ENCODE measurements at regions not wholly inside any gene's neighbourhood (a gene's known extent, or its start where the extent isn't known, plus 50 kb on each side); places are given as distances from the start of the nearest gene placed in this dataset.
A peak's percentile ranks its signal among the peaks of the same experiment; 100 is the strongest.
"Not testable (repeated sequence)": the region's sequence is repeated elsewhere in the genome, so short reads cannot be mapped to it uniquely, and the experiment has no call there.

DNA sequence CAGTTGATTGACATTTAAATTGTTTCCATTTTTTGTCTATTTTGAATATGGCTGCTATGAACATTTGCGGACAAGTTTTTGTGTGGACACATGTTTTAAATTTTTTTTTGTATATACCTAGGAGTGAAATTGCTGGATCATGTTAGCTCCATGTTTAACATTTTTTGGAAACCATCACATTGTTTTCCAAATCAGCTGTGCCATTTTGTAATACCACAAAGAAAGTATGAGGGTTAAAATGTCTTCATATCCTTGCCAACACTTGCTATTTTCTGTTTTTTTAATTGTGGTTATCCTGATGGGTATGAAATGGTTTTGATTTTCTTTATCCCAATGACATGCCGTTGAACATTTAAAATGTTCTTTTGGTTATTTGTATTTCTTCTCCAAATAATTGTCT, 52.1 kb downstream of the CARTPT start:
- Mint-ChIP-seq H3K4me1 (peaks cover 0 to 5% (median 1%) of the 10 kb centered on the region in 3 donors), H3K9me3 (no peaks in the 10 kb centered on the region), H3K4me3 (no peak overlapping the region), H3K27ac (no peak overlapping the region), H3K27me3 (peaks cover 8% of the 10 kb centered on the region), H3K36me3 (no peaks in the 10 kb centered on the region)

DNA sequence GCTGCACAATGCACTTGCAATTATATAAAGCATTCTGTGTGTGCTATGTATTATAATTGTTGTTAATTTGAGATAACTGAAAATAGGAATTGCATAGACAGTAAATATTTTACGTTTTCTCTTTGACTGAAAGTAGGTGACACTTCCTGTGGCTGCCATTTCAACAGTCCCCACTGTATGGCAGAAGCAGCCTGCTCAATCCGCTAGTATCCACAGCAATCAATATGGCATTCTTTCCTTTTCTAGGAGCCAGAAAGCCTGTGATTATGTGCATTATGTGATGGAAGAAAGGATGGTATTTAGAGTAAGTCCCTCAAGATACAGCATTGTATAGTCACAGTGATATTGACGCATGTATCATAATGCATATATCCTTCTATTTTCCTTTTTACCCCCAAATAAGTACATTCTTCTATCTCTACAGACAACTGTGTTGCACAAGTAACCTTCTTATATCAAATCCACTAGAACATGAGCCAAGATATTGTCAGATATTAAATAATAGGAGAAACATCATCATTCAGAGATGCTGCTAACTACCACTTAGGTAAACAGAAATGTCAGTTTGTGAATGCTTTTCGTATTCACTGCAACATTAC, 59.7 kb downstream of the CARTPT start:
- Mint-ChIP-seq H3K4me3 (no peak overlapping the region), H3K9me3 (no peaks in the 10 kb centered on the region), H3K4me1 (peaks cover 7 to 13% (median 12%) of the 10 kb centered on the region in 3 donors), H3K27me3 (peaks cover 3% of the 10 kb centered on the region), H3K27ac (no peak overlapping the region), H3K36me3 (no peaks in the 10 kb centered on the region)

DNA sequence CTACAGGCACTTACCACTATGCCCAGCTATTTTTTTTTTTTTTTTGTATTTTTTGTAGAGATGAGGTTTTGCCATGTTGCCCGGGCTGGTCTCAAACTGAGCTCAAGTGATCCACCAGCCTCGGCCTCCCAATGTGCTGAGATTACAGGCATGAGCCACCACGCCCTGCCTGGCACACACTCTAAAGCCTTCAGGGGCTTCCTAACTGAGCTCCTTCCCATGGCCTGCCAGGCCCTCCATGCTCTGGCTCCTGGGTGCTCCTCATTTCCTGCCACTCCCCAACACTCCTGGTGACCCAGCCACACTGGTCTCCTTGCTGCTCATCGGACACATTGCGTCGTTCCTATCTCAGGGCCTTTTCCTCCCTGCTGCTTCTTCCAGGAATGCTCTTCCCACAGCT, 61.5 kb downstream of the CARTPT start:
- Mint-ChIP-seq H3K4me1 (peaks cover 7 to 13% (median 13%) of the 10 kb centered on the region in 3 donors), H3K27me3 (no peaks in the 10 kb centered on the region), H3K36me3 (no peaks in the 10 kb centered on the region), H3K4me3 (no peak overlapping the region), H3K27ac (no peak overlapping the region), H3K9me3 (no peaks in the 10 kb centered on the region)

DNA sequence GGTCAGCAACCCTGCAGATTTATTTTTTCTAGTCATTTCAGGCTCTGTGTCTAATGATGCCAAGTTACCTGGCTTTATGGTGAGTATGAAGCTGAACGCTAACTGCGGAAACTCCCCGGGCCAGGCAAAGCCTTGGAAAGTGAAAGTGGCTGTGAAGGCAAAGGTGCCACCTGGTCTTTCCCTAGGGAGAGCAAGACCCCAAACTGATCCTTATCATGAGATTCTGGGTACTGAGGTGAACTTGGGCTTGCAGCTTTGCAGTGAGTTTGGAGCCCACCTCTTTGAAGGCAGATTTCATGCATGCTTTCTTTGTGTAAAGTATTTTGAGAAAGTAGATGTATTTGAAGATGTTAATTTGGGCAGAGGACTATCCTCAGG, 63.3 kb downstream of the CARTPT start:
- no peaks in the 10 kb centered on the region for H3K27me3 Mint-ChIP-seq
- H3K36me3 Mint-ChIP-seq: no peaks in the 10 kb centered on the region
- peak overlapping the region in 2 of 3 donors; percentile 59 to 83 for H3K27ac Mint-ChIP-seq
- peaks cover 7 to 13% (median 13%) of the 10 kb centered on the region in 3 donors for H3K4me1 Mint-ChIP-seq
- H3K4me3 Mint-ChIP-seq: peak overlapping the region; percentile 39 to 87 (median 62)
- no peaks in the 10 kb centered on the region for H3K9me3 Mint-ChIP-seq

DNA sequence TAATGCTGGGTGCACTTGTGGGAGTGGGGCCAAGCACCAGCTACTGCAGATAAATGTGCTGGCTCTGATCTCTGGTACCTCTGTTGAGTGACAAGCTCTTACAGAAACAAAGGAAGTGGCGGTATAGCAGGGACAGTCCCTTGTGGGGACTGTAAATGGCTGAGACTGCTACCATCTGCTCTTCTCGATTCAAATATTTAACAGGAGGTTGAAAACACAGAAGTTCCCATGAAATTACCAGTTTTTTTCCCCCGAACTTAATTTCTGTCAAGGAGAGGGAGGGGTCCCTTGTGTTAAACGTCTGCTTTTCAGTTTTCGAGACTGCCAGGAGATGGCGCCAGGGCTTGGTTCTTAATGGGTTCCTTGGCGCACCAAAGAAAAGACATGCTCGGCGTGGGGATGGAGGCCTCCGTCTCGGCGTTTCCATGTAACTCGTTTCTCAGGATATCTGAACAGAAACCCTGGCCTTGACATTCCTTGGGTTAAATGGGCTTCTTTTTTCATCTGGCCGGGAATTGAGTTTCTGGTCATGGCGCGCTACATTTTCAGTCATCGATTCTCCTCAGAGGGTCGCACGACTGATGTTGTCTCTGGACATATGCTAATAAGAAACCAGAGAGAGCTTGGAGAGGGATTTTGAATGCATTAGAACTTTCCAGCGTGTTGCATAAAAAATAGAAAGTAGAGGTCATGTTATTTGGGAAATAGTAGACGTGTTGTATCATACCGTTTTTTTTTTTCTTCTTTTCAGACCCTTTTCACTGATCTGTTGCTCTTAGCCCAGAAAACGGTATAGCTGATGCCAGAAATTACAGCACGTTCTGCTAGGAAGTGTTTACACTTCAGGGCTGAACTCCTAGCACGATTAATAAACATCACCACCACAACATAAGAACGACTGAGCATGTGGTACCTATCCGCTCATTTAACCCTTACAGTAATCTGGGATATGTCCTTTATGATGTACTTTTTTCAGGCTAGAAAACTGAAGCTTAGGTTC, 64.0 kb downstream of the CARTPT start:
- no peaks in the 10 kb centered on the region for H3K36me3 Mint-ChIP-seq

DNA sequence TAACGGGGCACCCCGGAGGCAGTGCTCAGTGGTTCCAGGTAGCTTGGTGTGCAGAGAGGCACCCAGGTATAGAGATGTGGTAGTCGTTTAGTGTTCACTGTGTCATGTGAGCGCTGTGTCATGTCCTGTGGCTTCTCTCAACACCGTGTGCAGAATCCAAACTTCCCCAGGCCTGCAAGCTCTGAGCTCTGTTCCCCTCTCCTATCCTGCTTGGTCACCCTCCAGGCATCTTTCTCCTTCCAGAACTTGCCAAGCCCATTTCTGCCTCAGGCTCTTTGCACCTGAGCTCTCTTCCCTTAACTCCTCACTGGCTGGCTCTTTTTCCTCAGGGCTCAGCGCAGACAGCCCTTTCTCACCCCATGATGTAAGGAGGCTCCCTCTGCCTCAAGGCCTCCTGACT, 64.8 kb downstream of the CARTPT start:
- Mint-ChIP-seq H3K27ac (no peak overlapping the region), H3K4me3 (no peak overlapping the region), H3K4me1 (peaks cover 7 to 13% (median 13%) of the 10 kb centered on the region in 3 donors), H3K27me3 (peaks cover 7% of the 10 kb centered on the region), H3K9me3 (peaks cover 0 to 2% (median 0%) of the 10 kb centered on the region in 3 donors), H3K36me3 (no peaks in the 10 kb centered on the region)

More for the DNA sequence above, 64.0 kb downstream of the CARTPT start:
- Mint-ChIP-seq H3K27me3 (peaks cover 4% of the 10 kb centered on the region), H3K9me3 (no peaks in the 10 kb centered on the region), H3K27ac (peak overlapping the region in 2 of 3 donors; percentile 59 to 83), H3K4me3 (peak overlapping the region; percentile 39 to 87 (median 62)), H3K4me1 (peaks cover 7 to 13% (median 13%) of the 10 kb centered on the region in 3 donors)

DNA sequence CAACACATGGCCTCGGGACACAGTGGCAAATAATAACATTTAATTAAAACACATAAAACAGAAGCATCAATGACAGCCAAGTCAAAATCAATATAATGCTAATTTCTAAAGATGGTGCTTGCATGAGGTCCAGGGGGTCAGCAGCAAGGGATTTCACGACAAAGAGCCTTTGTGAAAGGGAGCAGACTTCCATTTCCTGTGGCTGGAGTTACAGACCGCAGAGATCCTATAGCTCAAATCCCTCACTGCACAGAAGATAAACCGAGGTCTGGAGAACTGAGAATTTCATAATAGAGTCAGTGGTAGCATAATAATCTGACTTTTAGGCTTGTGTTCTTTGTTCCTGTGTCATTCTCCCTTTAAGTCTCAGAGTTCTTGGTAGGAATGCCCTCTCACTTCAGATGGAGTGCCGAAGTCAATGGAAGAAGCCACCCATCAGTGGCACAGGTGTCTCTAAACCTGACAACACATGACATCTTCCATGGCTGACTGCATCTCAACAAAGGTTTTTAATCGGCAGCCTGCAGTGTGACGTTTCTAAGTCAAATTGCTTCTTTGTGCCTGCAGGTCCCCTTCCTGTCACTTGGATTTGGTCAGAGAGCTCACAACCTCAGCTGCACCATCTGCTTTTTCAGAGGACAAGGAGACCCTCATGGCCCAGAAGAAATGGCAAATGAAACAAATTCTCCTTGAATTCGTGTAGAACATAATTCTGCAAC, 67.4 kb downstream of the CARTPT start:
- H3K9me3 Mint-ChIP-seq: peaks cover 4 to 9% (median 6%) of the 10 kb centered on the region in 3 donors
- H3K27ac Mint-ChIP-seq: no peak overlapping the region
- no peaks in the 10 kb centered on the region for H3K36me3 Mint-ChIP-seq
- no peak overlapping the region for H3K4me3 Mint-ChIP-seq
- H3K27me3 Mint-ChIP-seq: peaks cover 10% of the 10 kb centered on the region
- H3K4me1 Mint-ChIP-seq: peaks cover 7 to 13% (median 13%) of the 10 kb centered on the region in 3 donors

DNA sequence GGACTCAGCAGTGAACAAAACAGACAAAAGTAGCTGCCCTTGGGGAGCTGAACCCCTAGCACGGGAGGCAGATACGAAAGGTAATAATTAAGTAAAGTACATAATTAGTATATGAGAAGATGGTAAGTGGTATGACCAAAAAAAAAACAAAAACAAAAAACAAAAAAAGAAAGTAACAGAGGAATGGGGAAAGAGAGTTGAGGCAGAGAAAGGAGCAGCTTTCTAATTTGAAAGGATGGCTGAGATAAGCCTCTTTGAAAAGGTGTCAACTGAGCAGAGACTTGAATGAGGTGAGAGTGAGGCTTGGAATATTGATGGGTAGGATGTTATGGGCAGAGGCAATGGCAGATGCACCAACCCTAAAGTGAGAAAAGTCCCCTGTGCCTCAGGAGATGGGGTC, 69.7 kb downstream of the CARTPT start:
- peaks cover 7 to 17% (median 11%) of the 10 kb centered on the region in 3 donors for H3K9me3 Mint-ChIP-seq
- H3K27ac Mint-ChIP-seq: no peak overlapping the region
- H3K36me3 Mint-ChIP-seq: no peaks in the 10 kb centered on the region
- no peak overlapping the region for H3K4me3 Mint-ChIP-seq
- peaks cover 0 to 1% (median 0%) of the 10 kb centered on the region in 3 donors for H3K4me1 Mint-ChIP-seq
- H3K27me3 Mint-ChIP-seq: peaks cover 10% of the 10 kb centered on the region

DNA sequence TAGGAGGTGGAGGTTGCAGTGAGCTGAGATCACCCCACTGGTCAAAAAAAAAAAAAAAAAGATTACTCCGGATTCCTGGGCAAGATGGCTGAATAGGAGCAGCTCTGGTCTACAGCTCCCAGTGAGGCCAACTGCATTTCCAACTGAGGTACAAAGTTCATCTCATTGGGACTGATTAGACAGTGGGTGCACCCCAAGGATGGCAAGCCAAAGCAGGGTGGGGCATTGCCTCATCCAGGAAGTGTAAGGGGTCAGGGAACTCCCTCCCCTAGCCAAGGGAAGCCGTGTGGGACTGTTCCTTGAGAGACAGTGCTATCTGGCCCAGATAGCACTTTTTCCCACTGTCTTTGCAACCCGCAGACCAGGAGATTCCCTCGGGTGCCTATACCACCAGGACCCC, 70.7 kb downstream of the CARTPT start:
- Mint-ChIP-seq H3K27ac (no peak overlapping the region), H3K27me3 (peaks cover 10% of the 10 kb centered on the region), H3K9me3 (peaks cover 7 to 17% (median 11%) of the 10 kb centered on the region in 3 donors), H3K4me3 (no peak overlapping the region), H3K4me1 (no peaks in the 10 kb centered on the region), H3K36me3 (no peaks in the 10 kb centered on the region)

DNA sequence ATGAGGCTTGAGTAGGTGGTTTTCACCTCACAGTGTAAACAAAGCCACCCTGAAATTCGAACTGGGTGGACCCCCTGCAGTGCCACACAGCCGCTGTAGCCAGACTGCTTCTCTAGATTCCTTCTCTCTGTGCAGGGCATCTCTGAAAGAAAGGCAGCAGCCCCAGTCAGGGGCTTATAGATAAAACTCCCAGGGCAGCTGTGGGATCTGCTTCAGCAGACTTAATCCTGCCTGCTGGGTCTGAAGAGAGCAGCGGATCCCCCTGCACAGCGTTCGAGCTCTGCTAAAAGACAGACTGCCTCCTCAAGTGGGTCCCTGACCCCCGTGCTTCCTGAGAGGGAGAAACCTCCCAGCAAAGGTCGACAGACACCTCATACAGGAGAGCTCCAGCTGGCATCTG, 71.4 kb downstream of the CARTPT start:
- peaks cover 7 to 19% (median 11%) of the 10 kb centered on the region in 3 donors for H3K9me3 Mint-ChIP-seq
- no peaks in the 10 kb centered on the region for H3K36me3 Mint-ChIP-seq

DNA sequence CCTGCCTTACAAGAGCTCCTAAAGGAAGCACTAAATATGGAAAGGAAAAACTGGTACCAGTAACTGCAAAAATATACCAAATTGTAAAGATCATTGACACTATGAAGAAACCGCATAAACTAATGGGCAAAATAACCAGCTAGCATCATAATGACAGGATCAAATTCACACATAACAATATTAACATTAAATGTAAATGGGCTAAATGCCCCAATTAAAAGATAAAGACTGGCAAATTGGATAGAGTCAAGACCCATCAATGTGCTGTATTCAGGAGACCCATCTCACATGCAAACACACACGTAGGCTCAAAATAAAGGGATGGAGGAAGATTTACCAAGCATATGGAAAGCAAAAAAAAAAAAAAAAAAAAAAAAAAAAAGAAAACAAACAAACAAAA, 73.0 kb downstream of the CARTPT start:
- Mint-ChIP-seq H3K9me3 (peaks cover 7 to 19% (median 11%) of the 10 kb centered on the region in 3 donors), H3K27me3 (peaks cover 10% of the 10 kb centered on the region)
- not testable (repeated sequence) for H3K27ac Mint-ChIP-seq, H3K4me3 Mint-ChIP-seq, H3K36me3 Mint-ChIP-seq, H3K4me1 Mint-ChIP-seq

More for the DNA sequence above, 71.4 kb downstream of the CARTPT start:
- no peak overlapping the region for H3K4me3 Mint-ChIP-seq
- no peaks in the 10 kb centered on the region for H3K4me1 Mint-ChIP-seq
- H3K27ac Mint-ChIP-seq: no peak overlapping the region
- peaks cover 10% of the 10 kb centered on the region for H3K27me3 Mint-ChIP-seq

DNA sequence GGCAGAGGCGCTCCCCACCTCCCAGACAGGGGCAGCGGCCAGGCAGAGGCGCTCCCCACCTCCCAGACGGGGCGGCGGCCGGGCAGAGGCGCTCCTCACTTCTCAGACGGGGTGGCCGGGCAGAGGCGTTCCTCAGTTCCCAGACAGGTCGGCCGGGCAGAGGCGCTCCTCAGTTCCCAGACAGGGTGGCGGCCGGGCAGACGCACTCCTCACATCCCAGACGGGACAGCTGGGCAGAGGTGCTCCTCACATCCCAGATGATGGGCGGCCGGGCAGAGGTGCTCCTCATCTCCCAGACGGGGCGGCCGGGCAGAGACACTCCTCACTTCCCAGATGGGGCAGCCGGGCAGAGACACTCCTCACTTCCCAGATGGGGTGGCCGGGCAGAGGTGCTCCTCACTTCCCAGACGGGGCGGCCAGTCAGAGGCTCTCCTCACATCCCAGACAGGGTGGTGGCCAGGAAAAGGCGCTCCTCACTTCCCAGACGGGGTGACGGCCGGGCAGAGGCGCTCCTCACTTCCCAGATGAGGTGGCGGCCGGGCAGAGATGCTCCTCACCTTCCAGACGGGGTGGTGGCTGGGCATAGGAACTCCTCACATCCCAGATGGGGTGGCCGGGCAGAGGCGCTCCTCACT, 75.1 kb downstream of the CARTPT start:
- Mint-ChIP-seq H3K9me3 (peaks cover 5 to 26% (median 14%) of the 10 kb centered on the region in 3 donors), H3K27me3 (peaks cover 2% of the 10 kb centered on the region), H3K36me3 (no peaks in the 10 kb centered on the region), H3K4me1 (no peaks in the 10 kb centered on the region), H3K27ac (no peak overlapping the region), H3K4me3 (no peak overlapping the region)

DNA sequence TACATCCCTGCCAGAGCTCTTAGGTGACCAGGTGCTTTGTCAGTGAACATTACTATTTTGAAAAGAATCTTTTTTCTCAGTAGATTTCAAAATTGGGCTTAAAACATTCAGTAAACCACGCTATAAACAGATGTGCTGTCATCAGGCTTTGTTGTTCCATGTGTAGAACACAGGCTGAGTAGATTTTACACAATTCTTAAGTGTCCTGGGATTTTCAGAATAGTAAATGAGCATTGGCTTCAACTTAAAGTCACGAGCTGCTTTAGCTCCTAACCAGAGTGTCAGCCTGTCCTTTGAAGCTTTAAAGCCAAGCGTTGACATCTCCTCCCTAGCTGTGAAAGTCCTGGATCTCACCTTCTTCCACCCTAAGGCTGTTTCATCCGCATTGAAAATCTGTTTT, 83.6 kb downstream of the CARTPT start:
- H3K9me3 Mint-ChIP-seq: peaks cover 0 to 17% (median under 1%) of the 10 kb centered on the region in 3 donors
- no peak overlapping the region for H3K27ac Mint-ChIP-seq
- H3K36me3 Mint-ChIP-seq: peaks cover 1% of the 10 kb centered on the region
- H3K27me3 Mint-ChIP-seq: peaks cover 7% of the 10 kb centered on the region
- H3K4me3 Mint-ChIP-seq: no peak overlapping the region
- H3K4me1 Mint-ChIP-seq: no peaks in the 10 kb centered on the region

DNA sequence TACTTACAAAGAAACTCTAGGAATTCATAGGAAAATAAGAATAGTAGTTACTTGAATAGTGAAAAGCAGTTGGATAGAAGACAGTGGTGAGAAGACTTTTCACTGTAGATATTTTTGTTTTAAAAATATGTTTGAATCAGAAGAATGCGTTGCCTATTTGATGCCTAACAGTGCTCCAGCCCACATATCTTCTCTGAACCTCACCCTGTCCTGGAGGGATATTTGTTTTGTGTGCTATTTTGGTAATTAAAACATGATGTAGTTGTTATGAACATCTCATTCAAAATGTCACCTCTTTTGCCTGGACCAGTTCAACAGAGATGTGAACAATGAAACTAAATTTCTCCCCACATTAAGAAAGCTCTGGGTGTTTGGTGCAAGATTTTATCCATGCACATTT, 87.6 kb downstream of the CARTPT start:
- H3K4me3 Mint-ChIP-seq: no peak overlapping the region
- no peak overlapping the region for H3K27ac Mint-ChIP-seq
- H3K36me3 Mint-ChIP-seq: peaks cover 2% of the 10 kb centered on the region
- peaks cover 0 to 2% (median 0%) of the 10 kb centered on the region in 3 donors for H3K9me3 Mint-ChIP-seq
- H3K4me1 Mint-ChIP-seq: no peaks in the 10 kb centered on the region
- peaks cover 8% of the 10 kb centered on the region for H3K27me3 Mint-ChIP-seq
